ENCODE measurements at regions not wholly inside any gene's neighbourhood (a gene's known extent, or its start where the extent isn't known, plus 50 kb on each side); places are given as distances from the start of the nearest gene placed in this dataset.

- DNase-seq = no peak
These were observed 71.0 kb upstream of the SALL3 start for GRCh38 chr18:78908462-78909260.

- no peak for DNase-seq
These were observed 67.8 kb upstream of the SALL3 start for GRCh38 chr18:78911751-78912283.

GRCh38 chr18:78912336-78912735, 67.3 kb upstream of the SALL3 start:
- DNase-seq = no peak

GRCh38 chr18:78912844-78913243, 66.8 kb upstream of the SALL3 start:
- DNase-seq = no peak

- no peak for DNase-seq
These were observed 66.2 kb upstream of the SALL3 start for GRCh38 chr18:78913395-78913794.

- DNase-seq = no peak
These were observed 65.8 kb upstream of the SALL3 start for GRCh38 chr18:78913830-78914231.

- DNase-seq = no peak
These were observed 65.2 kb upstream of the SALL3 start for GRCh38 chr18:78914249-78914935.

GRCh38 chr18:78915446-78916008, 64.1 kb upstream of the SALL3 start:
- no peak for DNase-seq

GRCh38 chr18:78918707-78919106, 60.9 kb upstream of the SALL3 start:
- DNase-seq = no peak

GRCh38 chr18:78919956-78920355, 59.7 kb upstream of the SALL3 start:
- DNase-seq = no peak

GRCh38 chr18:78920456-78921138, 59.0 kb upstream of the SALL3 start:
- no peak for DNase-seq

- DNase-seq = no peak
These were observed 56.8 kb upstream of the SALL3 start for GRCh38 chr18:78922856-78923255.

GRCh38 chr18:78924301-78924700, 55.3 kb upstream of the SALL3 start:
- no peak for DNase-seq

- no peak for DNase-seq
These were observed 54.7 kb upstream of the SALL3 start for GRCh38 chr18:78924786-78925540.

- no peak for DNase-seq
These were observed 53.9 kb upstream of the SALL3 start for GRCh38 chr18:78925557-78926242.

- no peak for DNase-seq
These were observed 53.4 kb upstream of the SALL3 start for GRCh38 chr18:78926243-78926615.

- DNase-seq = no peak
These were observed 52.5 kb upstream of the SALL3 start for GRCh38 chr18:78927156-78927555.

GRCh38 chr18:78927616-78928015, 52.0 kb upstream of the SALL3 start:
- DNase-seq = no peak

GRCh38 chr18:78928076-78928475, 51.5 kb upstream of the SALL3 start:
- no peak for DNase-seq

GRCh38 chr18:78929516-78929915, 50.1 kb upstream of the SALL3 start:
- no peak for DNase-seq

Measured in stimulated activated CD4-positive, alpha-beta T cell treated with anti-CD3 and anti-CD28 coated beads, Interleukin-4, amount 100 ng/mL, for 1 hour (primary cell).